GM19397 (cell line): ENCODE measurements at regions not wholly inside any gene's neighbourhood (a gene's known extent, or its start where the extent isn't known, plus 50 kb on each side); places are given as distances from the start of the nearest gene placed in this dataset.
"Not testable (repeated sequence)": the region's sequence is repeated elsewhere in the genome, so short reads cannot be mapped to it uniquely, and the experiment has no call there.

Experiments used
- ATAC-seq: cut with Tn5 transposase; IDR thresholded peaks from one replicate; pipeline ENCODE4 v1.9.1; 2021; ENCODE audit warnings: mild to moderate bottlenecking, moderate library complexity; ENCODE audit not compliant: unreplicated experiment

DNA sequence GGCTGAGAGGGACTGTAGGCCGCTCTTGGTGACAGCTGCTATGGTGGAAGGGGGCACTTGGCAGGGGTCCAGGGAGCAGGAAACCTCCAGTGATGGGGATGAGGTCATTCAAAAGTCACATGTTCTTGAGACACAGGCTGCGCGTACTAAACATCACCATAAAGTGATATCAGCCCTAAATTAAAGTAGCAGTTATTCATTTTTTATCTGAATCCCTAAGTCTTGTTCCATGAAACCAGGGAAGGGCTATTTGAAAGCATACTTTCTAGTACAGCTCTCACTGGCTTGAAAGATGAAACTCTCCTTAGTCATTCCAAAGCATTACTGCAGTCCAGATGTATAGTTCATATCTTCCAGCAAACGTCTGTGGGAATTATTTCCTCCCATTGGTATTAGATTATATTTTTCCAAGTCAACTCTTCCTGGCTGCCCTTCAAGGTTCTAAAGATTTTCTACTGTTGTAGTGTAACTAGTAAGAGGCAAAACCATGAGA is 373.1 kb downstream of the CD109 start:
- no peak for ATAC-seq

DNA sequence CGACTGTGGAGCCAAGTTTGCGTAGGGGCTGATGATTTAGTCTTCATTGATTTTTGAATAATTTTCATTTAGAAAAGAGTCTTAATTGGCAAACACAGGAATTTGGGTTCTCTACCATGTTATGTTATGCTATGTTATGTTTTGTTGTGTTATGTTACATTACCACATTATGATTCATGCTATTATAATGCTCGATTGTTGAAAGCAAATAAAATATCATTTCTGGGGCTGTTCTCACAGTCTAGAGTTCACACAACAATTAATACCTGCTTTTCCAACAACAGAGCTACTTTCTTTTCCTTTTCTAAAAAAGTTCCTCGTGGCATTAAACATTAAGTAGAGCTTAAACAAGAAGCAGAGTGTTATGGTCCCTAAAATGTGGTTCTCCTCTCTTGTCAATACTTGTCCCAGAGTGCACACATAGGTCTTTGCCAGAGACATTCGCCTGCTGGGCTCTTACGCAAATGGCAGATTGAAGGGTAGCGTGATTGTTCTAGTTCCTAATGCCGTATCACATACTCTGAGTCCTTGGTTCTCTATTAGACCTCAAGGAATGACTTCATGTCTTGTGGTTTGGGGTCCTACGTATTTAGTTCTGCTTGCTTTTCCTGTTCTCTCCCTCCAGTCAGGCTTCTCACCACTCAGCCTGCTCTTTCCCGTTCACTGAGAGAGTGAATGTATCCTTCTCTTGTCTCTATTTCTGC is 370.3 kb downstream of the CD109 start:
- no peak for ATAC-seq

DNA sequence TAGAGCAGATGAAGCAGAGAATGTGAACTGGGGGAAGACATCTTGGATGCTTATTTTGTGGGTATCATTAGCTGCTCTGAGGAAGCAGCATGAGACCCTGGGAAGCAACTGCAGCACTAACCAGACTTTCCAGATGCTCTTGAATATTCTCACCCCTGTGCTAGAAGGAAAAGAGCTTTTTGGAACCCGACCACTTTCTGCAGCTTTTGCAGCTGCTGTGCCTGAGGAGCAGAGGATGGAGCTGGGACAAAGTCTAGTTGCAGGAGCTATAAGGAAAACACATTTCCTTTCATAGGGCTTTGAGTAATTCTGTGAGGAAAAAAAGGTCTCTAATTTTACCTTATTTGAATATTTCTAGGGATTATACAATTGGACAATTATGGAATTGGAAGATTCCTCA is 369.7 kb downstream of the CD109 start:
- ATAC-seq = no peak

DNA sequence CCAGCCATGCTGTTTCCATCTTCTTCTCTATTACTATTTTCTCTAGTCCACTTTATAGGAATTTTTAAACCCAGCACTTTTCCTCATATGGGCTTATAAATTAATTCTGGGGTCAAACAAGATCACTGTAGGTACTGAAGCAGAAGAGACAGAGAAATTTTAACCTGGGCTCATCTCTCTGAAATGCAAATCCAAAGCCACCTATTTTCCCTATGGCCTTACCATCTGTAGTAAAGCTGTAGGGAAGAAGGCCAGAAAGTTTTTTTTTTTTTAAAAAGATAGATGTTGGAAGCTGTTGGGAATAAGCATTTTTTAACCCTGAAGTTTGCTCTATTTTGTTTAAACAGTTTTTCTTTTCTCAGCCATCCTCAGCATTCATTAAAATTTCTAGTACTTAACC is 367.4 kb downstream of the CD109 start:
- no peak for ATAC-seq

DNA sequence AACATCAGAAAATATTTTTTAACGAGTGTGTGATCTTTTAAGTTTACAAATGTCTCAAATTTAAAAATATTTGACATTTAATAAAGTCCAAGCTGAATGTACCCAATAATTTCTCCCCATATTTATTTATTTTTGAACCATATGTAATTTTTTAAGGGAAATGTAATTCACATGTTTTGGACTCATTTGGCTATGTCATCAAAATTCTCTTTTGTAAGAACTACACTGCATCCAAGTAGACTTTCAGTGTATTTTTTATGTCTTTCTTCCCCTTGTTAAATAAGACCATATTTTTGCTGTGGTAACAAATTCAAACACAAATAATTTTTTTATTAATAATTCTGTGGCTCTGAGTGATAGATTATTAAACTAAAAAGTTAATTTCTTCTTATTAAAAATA is 365.2 kb downstream of the CD109 start:
- no peak for ATAC-seq

DNA sequence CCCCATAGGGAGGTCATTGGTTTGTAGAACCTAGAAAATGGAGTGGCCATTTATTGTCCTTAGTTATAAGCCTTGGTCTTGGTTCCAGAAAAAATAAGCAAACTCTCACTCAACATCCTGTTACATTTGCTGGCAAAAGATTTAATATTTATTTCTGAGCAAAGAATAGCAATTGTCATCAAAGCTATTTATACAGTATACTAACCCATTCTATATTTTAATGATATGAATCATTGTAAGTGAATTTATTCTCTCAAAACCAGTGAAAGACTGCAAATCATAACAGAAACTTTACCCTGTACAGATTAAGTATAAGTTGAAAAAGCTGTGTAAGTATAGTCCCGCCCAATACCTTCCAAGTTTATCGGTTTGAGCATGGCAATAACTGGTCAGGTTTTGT is 364.4 kb downstream of the CD109 start:
- ATAC-seq = no peak

DNA sequence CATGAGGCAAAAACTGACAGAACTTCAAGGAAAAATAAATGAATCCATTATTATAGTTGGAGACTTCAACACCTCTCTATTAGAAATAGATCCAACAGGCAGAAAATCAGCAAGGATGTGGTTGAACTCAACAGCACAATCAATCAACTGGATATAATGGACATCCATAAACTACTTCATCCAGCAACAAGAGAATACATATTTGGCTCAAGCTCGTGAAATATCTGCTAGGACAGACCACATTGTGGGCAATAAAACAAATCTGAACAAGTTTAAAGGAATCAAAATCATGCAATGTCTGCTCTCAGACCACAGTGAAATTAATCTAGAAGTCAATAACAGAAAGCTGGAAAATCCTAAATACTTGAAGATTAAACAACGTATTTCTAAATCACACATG is 362.6 kb downstream of the CD109 start:
- ATAC-seq = no peak

DNA sequence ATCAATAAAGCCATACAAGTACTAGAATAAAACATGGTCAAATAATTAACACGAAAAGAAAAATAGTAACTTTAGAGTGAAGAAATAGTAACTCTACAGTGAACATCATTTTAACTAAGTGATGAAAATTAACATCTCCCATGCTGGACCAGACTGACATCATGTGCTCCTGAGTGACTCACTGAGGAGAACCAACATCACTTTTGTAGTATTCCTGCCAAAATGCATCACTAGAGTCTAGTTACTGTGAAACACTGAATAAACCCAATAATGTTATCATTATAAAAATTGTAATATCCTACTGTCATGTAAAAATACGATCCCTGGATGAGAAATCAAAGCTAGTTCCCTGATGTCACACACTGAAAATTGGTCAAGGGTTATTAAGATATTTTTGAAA is 361.3 kb downstream of the CD109 start:
- no peak for ATAC-seq

DNA sequence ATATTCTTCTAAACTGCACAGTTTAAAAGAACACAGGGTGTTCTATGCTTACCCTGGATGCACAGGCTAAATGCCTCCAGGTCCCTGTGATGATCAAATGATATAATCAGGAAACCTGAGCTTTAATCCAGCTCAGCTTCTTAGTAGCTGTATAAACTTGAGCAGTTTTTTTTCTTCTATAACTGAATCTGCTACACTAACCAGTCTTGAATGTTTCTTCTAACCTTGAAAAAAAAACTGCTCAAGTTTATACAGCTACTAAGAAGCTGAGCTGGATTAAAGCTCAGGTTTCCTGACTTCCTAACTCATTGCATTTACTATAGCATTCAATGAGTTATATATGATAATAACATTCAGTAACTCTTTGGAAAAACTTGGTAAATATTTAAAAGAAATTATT is 358.2 kb downstream of the CD109 start:
- ATAC-seq = no peak

DNA sequence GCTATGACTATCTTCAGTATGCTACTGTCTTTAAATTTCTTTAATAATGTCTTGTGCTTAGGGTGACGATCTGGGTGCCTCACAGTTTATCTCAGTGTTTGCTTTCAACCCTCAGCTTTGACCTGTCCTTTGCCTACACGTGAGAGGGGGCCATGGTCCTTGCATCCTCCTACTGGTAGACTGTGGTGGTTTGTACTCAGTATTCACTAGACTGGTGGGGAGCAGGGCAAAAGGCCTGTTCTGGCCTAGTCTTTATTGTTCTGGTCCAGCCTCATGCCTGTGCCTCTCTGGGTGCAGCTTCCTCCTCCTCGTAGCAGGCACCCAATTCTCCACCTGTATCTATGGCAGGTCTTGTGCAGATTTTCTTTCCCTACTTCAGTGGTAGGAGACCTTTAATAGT is 354.9 kb downstream of the CD109 start:
- no peak for ATAC-seq

DNA sequence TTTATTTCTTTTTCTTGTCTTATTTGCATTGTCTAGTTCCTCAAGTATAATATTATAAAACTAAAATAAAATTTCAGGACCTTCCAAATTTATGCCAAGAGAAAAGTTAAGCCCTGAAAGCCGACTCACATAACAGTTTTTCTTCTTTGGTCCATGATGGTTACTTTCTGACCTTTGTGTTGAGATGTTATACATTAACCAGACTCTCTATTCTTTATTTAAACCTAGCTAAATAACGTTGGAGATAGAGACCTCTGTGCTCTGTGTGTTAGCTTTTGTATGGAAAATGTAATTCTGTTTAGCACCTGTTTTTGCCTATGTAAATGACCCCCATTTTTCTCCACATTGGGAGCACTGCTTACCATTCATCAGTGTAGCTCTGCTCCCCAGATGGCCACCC is 352.4 kb downstream of the CD109 start:
- no peak for ATAC-seq

DNA sequence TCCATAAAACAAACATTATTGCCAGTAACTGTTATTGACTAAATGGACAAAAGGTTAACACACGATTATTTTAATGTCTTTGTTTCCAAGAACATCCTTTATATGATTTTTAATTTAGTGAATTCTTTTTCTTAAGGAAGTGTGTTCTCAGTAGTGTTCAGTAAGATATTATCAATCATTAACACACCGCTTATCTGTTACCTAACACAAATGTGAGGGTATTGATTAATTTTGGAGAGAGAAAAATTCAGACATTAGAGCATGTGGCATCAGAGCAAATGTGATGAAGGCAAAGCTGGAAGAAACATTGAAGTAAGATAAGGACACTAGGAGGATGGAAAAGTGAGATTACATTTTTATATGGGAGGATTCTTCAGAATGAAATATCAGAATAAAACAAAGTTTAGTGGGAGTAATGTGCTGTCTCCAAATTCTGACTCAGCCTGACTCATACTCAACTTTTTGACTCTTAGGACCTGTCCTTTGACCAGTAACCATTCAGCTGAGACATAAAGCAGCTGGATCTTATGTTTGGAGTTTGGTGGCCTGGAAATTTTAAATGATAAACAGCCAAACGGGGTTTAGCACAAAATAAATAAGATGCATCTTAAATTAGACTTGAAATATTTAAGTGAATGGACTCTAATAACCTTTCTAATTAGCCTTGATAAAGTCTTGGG is 348.6 kb downstream of the CD109 start:
- no peak for ATAC-seq

DNA sequence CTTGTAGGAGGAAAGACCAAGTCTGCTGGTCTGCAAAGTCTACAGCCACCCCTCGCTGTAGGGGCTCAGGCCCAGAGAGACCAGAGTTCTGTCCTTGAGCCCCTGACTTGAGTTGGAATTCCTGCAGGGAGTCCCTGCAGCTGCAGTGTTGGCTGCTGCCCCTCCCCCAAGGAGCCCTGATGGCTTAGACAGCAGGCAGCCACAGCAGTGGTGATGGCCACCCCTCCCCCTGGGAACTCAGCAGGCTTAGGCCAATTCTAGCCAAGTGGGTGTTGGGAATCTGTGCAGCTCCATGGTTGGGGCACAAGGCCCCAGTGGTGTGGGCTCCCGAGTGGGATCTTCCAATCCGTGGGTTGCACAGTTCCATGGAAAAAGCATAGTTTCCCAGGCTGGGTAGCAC is 345.4 kb downstream of the CD109 start:
- no peak for ATAC-seq

DNA sequence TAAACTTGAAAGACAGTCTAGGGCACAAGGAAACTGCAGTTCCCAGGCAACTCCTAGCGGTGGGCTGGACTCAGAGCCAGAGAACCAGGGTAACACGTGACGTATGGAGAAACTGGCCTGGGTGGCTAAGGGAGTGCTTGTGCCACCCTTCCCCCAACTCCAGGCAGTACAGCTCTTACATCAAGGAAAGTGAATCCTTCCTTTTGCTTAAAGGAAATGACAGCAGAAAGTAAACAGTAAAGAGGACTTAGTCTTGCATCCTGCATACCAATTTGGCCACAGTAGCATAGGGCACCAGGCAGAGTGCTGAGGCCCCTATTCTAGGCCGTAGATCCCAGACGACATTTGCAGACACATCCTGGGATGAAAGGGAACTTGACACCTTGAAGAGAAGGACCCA is 322.8 kb downstream of the CD109 start:
- ATAC-seq = no peak

DNA sequence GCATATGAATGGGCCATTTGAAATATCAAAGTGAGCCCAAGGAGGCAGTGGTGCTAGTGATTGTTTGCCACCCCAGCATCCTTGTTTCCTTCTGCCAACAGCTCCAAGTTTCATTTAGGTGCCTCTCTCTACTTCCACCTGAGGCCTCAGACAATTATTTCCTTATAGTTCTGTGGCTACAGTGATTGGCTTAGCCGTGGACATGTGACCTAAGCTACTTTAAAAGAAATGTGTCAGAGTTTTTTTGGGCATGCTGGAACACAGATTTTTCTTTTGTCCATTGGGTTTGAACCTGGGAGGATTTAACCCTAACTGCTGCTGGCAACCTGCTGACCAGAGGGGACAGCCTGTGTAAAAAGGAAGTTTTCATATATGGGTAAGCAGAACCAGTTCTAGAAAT is 319.4 kb downstream of the CD109 start:
- no peak for ATAC-seq

DNA sequence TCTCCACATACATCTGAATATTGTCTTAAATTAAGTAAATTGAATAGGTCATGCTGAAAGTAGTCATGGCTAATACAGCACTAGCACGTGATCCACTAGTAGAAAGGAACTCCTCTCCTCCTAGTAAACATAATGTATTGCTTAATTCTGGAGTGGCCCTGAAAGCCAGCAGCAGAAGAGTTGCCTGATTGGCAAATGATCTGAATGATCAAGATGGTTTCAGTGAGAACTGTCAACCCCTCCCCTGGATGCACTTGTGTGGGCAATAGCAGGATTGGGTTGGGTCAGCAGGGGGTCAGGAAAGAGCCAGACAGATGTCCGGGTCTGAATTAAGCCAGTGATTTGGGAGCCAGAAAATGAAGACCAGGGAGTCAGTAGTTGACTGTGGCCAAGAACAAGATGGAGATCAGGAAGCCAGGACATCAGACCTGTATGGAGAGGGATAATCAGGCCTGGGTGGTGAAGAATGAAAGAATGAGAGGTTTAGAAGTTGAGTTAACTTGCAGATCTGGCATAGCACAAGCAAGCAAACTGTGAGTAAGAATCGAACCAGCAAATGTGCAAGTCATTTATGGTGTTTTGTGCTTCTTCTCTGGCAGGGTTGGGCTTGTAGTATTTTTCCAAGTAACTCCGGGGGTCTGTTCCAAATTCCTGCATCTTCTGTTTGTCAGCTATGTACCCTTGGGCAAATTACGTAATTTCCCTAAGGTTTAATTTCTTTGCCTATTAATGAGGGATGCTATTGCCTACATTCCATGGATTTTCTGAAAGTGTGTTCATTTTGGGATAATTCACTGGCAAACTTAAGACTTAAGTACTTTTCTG is 304.9 kb downstream of the CD109 start:
- no peak for ATAC-seq

DNA sequence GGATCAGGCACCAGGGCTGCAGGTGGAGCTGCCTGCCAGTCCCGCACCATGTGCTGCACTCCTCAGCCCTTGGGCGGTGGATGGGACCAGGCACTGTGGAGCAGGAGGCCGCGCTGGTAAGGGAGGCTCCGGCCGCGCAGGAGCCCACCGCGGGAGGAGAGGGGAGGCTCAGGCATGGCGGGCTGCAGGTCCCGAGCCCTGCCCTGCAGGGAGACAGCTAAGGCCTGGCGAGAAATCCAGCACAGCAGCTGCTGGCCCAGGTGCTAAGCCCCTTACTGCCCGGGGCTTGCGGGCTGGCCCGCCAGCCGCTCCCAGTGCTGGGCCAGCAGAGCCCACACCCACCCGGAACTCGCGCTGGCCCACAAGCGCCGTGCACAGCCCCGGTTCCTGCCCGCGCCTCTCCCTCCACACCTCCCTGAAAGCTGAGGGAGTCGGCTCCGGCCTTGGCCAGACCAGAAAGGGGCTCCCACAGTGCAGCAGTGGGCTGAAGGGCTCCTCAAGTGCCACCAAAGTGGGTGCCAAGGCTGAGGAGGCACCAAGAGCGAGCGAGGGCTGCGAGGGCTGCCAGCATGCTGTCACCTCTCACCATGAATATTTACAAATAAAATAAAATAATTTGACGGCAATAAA is 294.7 kb downstream of the CD109 start:
- not testable (repeated sequence) for ATAC-seq

DNA sequence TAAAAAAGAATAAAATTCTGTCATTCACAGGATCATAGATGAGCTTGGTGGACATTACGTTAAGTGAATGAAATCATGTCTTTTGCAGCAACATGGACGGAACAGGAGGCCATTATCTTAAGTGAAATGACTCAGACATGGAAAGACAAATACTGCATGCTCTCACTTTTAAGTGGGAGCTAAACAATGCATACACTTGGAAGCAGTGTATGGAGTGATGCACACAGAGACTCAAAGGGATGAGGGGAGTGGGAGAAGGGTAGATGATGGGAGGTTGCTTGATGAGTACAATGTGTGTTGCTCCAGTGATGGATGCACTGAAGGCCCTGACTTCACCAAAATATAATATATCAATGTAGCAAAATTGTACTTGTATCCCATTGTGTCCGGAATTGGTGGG is 293.4 kb downstream of the CD109 start:
- no peak for ATAC-seq

DNA sequence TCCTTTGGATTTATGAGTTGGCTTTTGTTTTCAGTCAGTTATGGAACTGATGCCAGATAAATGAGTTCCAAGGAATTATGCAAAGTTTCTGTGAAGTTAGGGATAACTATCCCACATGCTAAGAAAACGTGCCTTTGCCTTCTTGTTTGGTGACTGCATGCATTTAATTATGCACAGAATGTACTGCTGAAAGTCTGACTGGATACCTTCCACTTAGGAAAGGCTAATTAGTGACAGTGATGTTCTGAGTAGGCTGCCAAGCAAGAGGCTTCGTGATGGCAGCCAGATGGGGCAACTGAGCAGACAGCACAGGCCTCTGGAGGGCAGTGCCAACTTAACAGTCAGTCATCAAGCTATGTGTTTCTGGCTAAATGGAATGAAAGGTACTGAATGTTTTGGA is 289.9 kb downstream of the CD109 start:
- ATAC-seq = no peak

DNA sequence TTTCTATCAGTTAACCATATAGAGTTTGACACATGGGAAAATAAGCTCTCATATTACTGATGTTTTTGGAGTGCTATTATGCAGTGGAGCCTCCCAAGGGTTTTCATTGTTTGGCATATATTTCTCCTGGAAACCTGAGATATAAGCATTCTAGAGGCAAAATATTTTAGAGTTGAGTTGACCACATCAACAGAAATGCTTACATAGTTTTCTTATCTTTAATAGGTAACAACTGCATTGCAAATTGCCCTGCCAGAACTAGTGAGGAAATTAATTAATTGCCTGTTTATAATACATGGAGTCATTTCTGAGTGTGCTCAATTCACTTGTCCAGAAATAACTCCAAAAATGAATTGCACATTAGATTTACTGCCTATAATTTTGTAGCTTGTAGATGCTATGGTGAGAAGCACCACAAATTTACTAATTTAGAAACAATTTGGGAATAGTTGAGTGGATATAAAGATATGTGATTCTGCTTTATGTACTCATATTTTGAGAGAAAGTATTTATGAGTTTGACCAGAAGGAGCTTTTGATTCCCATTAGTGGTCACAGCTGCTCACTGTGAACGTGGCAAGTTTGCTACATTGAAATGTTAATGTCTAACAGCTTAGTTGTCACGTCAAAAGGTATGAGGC is 288.7 kb downstream of the CD109 start:
- ATAC-seq = no peak

DNA sequence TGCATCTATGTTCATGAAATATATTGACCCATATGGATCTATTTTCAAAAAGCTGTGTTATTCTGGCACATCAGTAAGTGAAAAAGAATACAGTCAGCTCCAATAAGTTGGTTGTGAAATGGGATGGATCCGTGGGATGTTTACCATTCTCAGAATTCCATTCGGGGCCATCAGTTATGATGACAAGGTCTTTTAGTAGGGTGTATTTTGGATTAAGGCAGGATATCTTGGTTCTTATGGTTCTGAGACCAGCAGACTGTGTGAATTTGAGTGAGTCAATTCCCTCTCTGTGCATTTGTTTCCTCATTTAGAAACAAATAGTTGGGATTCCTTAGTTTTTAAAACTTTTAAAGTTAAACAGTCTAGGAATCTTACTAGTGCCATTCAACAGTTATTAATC is 287.4 kb downstream of the CD109 start:
- ATAC-seq = no peak
